ENCODE measurements at regions not wholly inside any gene's neighbourhood (a gene's known extent, or its start where the extent isn't known, plus 50 kb on each side); places are given as distances from the start of the nearest gene placed in this dataset.

DNA sequence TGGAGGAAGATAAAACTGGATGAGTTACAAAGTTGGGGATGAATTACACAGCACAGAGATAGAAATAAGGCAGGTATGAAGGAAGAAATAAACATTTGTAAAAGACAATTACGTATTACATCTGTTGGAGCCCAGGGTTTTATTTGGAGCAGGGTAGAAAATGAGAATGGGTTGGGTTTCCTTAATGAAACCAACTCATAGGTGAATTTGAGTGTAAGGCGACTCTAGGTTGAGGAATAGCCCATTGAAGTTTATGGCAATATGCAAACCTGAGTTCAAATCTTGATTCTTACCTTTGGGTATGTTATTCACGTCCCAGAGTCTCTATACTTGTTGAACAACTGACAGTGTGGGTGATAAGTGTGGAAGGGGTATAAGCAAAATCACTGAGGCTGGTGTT lies 422.3 kb upstream of the WWC1 start:
- Histone ChIP-seq H3K4me1 (ENCODE audit: control insufficient read depth, insufficient read depth, low read length) (no peaks in the 10 kb centered on the region), H3K36me3 (ENCODE audit: control insufficient read depth, insufficient read depth, low read length) (no peaks in the 10 kb centered on the region), H3K27ac (ENCODE audit: low read depth, low read length) (no peak overlapping the region), H3K4me3 (ENCODE audit: low read length) (no peak overlapping the region), H3K9ac (ENCODE audit: low read length) (no peak overlapping the region), H3K27me3 (ENCODE audit: control insufficient read depth, insufficient read depth, low read length) (no peaks in the 10 kb centered on the region)

GRCh38 chr5:167870055-167870454 lies 421.4 kb upstream of the WWC1 start:
- Histone ChIP-seq H3K4me3 (ENCODE audit: low read length) (no peak overlapping the region), H3K27ac (ENCODE audit: low read depth, low read length) (no peak overlapping the region), H3K4me1 (ENCODE audit: control insufficient read depth, insufficient read depth, low read length) (no peaks in the 10 kb centered on the region), H3K27me3 (ENCODE audit: control insufficient read depth, insufficient read depth, low read length) (no peaks in the 10 kb centered on the region), H3K9ac (ENCODE audit: low read length) (no peak overlapping the region), H3K36me3 (ENCODE audit: control insufficient read depth, insufficient read depth, low read length) (no peaks in the 10 kb centered on the region)

DNA sequence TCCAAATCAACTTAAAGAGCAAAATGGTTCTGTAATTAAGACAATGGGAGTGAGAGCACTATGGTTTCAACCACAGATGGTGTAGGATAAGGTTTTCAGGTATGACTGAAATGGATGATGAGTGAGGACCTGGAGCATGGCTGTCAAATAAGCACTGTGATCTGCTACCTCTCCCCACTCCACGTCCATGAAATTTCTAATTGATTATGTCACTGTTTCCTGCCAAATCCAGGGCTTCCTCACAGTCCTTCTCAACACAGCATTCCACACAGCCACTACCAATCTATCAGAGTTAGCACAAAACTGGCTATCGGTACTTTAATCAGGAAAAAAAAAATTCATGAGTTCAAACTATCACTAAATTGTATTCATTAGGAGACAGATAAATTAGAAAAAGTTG lies 420.4 kb upstream of the WWC1 start:
- no peaks in the 10 kb centered on the region for H3K36me3 ChIP-seq (ENCODE audit: control insufficient read depth, insufficient read depth, low read length)
- H3K4me1 ChIP-seq (ENCODE audit: control insufficient read depth, insufficient read depth, low read length): no peaks in the 10 kb centered on the region

GRCh38 chr5:167872791-167873190 lies 418.7 kb upstream of the WWC1 start:
- no peak overlapping the region for H3K27ac ChIP-seq (ENCODE audit: low read depth, low read length)
- H3K27me3 ChIP-seq (ENCODE audit: control insufficient read depth, insufficient read depth, low read length): no peaks in the 10 kb centered on the region
- no peak overlapping the region for H3K9ac ChIP-seq (ENCODE audit: low read length)
- H3K36me3 ChIP-seq (ENCODE audit: control insufficient read depth, insufficient read depth, low read length): no peaks in the 10 kb centered on the region
- no peak overlapping the region for H3K4me3 ChIP-seq (ENCODE audit: low read length)
- H3K4me1 ChIP-seq (ENCODE audit: control insufficient read depth, insufficient read depth, low read length): no peaks in the 10 kb centered on the region

More for the DNA sequence above, 420.4 kb upstream of the WWC1 start:
- Histone ChIP-seq H3K27ac (ENCODE audit: low read depth, low read length) (no peak overlapping the region), H3K9ac (ENCODE audit: low read length) (no peak overlapping the region), H3K27me3 (ENCODE audit: control insufficient read depth, insufficient read depth, low read length) (no peaks in the 10 kb centered on the region), H3K4me3 (ENCODE audit: low read length) (no peak overlapping the region)

DNA sequence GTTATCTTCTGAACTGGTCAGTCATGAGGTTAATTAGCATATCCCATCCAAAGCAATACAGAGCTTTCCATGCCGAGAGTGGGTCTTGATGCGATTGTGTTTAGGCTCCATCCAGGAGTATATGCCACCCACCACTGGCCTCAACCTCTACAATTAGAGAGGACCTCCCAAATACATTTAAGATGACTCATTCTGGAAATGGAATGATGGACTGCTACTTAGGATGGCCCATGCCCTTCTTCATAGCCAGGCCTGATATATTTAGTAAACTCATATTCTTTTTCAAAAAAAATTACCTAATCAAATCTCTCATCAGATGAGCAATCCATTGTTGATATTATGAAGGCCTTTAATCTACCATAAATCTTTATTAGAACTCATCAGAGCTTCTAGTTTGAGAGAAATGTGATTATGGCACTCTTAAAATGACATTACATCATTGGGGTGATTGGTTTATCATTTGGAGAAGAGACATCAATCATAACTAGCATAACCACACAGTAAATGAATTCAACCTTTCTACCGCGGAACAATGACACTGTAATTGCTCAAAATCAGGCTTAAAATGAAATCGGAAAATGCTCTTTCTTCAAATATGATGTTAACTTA lies 414.2 kb upstream of the WWC1 start:
- Histone ChIP-seq H3K9ac (ENCODE audit: low read length) (no peak overlapping the region), H3K4me1 (ENCODE audit: control insufficient read depth, insufficient read depth, low read length) (no peaks in the 10 kb centered on the region), H3K27ac (ENCODE audit: low read depth, low read length) (no peak overlapping the region), H3K36me3 (ENCODE audit: control insufficient read depth, insufficient read depth, low read length) (no peaks in the 10 kb centered on the region), H3K27me3 (ENCODE audit: control insufficient read depth, insufficient read depth, low read length) (no peaks in the 10 kb centered on the region), H3K4me3 (ENCODE audit: low read length) (no peak overlapping the region)

DNA sequence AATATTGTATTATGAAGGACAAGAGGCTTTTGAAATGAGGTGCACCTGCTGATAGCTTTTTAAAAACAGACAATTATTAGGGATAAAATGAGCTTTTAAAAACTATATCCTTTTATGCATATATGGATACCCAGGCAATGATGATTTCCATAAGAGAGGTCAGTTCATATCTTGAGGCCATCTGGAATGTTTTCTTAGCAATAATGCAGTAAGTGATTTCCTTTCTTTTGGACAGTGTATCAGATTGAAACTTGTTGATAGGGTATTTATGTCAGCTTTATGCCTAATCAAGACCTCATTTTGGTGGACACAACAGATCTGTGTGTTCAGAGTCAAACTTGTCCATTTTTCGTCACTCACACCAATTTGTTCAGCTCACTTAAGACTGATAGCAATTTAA lies 413.5 kb upstream of the WWC1 start:
- H3K9ac ChIP-seq (ENCODE audit: low read length): no peak overlapping the region
- no peak overlapping the region for H3K4me3 ChIP-seq (ENCODE audit: low read length)
- H3K27ac ChIP-seq (ENCODE audit: low read depth, low read length): no peak overlapping the region
- H3K36me3 ChIP-seq (ENCODE audit: control insufficient read depth, insufficient read depth, low read length): no peaks in the 10 kb centered on the region
- no peaks in the 10 kb centered on the region for H3K27me3 ChIP-seq (ENCODE audit: control insufficient read depth, insufficient read depth, low read length)
- no peaks in the 10 kb centered on the region for H3K4me1 ChIP-seq (ENCODE audit: control insufficient read depth, insufficient read depth, low read length)

DNA sequence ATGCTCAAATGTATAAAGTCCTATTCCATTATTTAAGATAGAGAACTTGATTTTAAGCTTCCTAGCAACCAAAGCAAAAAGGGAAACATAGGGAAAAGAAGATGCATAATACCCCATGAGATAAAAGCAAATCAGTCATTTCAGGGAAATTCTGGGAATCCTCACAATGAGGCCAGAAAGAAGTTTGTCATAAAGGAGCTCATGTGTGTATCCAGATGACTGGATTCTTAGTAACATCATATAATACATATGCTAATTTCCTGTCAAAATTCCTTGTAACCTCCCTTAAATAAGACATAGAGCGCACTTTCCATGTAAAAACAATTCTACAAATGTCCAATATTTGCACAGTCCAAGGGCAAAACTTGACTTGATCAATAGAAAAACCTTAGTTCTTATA lies 411.0 kb upstream of the WWC1 start:
- Histone ChIP-seq H3K36me3 (ENCODE audit: control insufficient read depth, insufficient read depth, low read length) (no peaks in the 10 kb centered on the region), H3K27ac (ENCODE audit: low read depth, low read length) (no peak overlapping the region), H3K27me3 (ENCODE audit: control insufficient read depth, insufficient read depth, low read length) (no peaks in the 10 kb centered on the region), H3K9ac (ENCODE audit: low read length) (no peak overlapping the region), H3K4me1 (ENCODE audit: control insufficient read depth, insufficient read depth, low read length) (no peaks in the 10 kb centered on the region), H3K4me3 (ENCODE audit: low read length) (no peak overlapping the region)

GRCh38 chr5:167881041-167881440 lies 410.4 kb upstream of the WWC1 start:
- H3K9ac ChIP-seq (ENCODE audit: low read length): no peak overlapping the region
- H3K36me3 ChIP-seq (ENCODE audit: control insufficient read depth, insufficient read depth, low read length): no peaks in the 10 kb centered on the region
- H3K27ac ChIP-seq (ENCODE audit: low read depth, low read length): no peak overlapping the region
- no peaks in the 10 kb centered on the region for H3K27me3 ChIP-seq (ENCODE audit: control insufficient read depth, insufficient read depth, low read length)
- no peaks in the 10 kb centered on the region for H3K4me1 ChIP-seq (ENCODE audit: control insufficient read depth, insufficient read depth, low read length)
- H3K4me3 ChIP-seq (ENCODE audit: low read length): no peak overlapping the region

DNA sequence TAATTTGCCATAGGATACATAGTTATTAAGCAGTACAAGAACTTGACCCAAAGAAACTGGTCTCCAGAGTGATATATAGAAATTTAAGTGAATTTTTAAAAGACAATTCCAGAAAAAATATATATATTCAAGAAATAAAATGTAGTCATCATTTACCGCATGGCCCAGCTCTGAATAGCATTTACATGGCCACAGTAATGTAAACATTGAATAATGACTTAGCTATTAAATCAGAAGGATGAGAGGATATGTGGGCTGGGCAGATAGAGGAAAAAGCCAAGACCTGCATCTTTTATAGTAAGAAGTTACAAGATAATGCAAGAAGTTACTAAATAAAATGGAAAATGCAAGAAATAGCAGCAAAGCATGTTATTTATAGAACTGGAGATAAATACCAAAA lies 405.2 kb upstream of the WWC1 start:
- Histone ChIP-seq H3K4me1 (ENCODE audit: control insufficient read depth, insufficient read depth, low read length) (no peaks in the 10 kb centered on the region), H3K27me3 (ENCODE audit: control insufficient read depth, insufficient read depth, low read length) (no peaks in the 10 kb centered on the region), H3K9ac (ENCODE audit: low read length) (no peak overlapping the region), H3K36me3 (ENCODE audit: control insufficient read depth, insufficient read depth, low read length) (no peaks in the 10 kb centered on the region), H3K27ac (ENCODE audit: low read depth, low read length) (no peak overlapping the region), H3K4me3 (ENCODE audit: low read length) (no peak overlapping the region)

DNA sequence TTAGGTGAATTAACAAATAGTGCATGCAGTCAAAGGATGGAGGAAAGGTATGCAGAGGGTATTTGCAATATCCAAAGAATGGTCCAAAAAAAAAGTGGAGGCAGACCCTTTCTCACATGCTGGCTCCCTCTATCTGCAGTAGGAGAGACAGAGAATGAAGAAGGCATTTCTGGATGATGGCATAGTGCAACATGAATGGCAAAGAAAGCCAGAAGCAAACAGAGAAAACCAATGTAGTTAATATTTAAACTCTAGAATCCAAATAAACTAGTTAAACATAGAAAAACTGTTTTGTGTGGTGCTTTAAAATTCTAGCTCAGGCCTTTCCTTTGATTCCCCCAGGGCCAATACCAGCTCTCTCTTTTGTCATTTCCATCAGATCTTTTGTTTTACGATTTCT lies 403.1 kb upstream of the WWC1 start:
- no peaks in the 10 kb centered on the region for H3K27me3 ChIP-seq (ENCODE audit: control insufficient read depth, insufficient read depth, low read length)
- no peak overlapping the region for H3K9ac ChIP-seq (ENCODE audit: low read length)
- H3K27ac ChIP-seq (ENCODE audit: low read depth, low read length): no peak overlapping the region
- H3K4me1 ChIP-seq (ENCODE audit: control insufficient read depth, insufficient read depth, low read length): no peaks in the 10 kb centered on the region
- H3K36me3 ChIP-seq (ENCODE audit: control insufficient read depth, insufficient read depth, low read length): no peaks in the 10 kb centered on the region
- H3K4me3 ChIP-seq (ENCODE audit: low read length): no peak overlapping the region

DNA sequence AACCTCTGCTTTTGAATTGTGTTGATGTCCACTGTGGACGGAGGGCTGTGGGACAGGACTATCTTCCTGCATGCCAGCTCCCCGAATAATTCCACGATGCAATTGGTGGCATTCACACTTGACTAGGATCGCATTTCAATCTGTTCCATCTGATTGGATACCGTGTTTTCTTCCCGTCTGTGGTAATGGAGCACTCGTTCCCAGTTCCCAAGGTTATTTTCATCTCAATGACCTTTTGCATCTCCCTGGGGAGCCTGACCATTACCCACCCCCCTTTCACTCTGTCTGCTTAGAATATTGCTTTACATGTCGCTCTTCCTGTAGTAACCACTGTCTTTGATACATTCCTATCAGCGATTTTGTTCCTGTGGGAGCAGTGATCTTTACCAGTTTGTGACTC lies 402.2 kb upstream of the WWC1 start:
- Histone ChIP-seq H3K36me3 (ENCODE audit: control insufficient read depth, insufficient read depth, low read length) (no peaks in the 10 kb centered on the region), H3K4me3 (ENCODE audit: low read length) (no peak overlapping the region), H3K4me1 (ENCODE audit: control insufficient read depth, insufficient read depth, low read length) (no peaks in the 10 kb centered on the region), H3K9ac (ENCODE audit: low read length) (no peak overlapping the region), H3K27ac (ENCODE audit: low read depth, low read length) (no peak overlapping the region), H3K27me3 (ENCODE audit: control insufficient read depth, insufficient read depth, low read length) (no peaks in the 10 kb centered on the region)

DNA sequence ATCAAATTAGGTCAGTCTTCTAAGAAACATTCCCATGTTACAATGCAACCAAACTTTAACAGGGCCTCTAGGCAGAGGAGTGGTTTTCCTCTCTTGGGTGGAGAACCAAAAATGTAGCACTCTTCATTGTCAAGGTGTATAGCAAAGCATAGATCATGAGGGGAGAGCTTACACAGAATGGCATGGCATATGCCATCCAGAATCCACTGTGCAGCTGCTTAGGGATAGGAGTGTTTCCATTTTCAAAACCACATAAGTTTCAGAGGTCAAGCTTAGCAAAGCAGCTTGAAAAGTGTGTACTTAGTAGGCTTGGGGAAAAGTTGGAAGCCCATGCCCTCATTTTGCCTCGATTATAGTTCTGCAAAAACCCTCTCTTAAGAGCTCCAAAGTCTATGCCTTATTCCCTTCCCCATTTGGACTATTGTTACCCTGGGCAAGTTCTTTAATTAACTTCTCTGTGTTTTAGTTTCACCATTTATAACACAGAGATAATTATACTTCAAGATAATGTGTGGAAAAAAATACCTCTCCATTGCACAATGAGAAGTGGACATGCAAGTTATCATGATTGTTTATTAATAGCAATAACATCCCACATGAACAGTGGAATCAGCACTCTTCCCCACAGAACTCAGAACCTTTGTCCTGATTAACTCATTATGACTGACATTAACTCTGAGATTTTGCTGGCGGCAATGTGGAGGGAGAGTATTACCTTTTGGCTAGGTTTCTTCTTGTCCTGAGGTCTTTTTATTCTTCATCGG lies 398.9 kb upstream of the WWC1 start:
- no peak overlapping the region for H3K27ac ChIP-seq (ENCODE audit: low read depth, low read length)
- no peak overlapping the region for H3K4me3 ChIP-seq (ENCODE audit: low read length)

GRCh38 chr5:167893271-167893670 lies 398.2 kb upstream of the WWC1 start:
- H3K27ac ChIP-seq (ENCODE audit: low read depth, low read length): no peak overlapping the region
- H3K9ac ChIP-seq (ENCODE audit: low read length): no peak overlapping the region
- no peaks in the 10 kb centered on the region for H3K36me3 ChIP-seq (ENCODE audit: control insufficient read depth, insufficient read depth, low read length)
- H3K4me1 ChIP-seq (ENCODE audit: control insufficient read depth, insufficient read depth, low read length): no peaks in the 10 kb centered on the region
- H3K4me3 ChIP-seq (ENCODE audit: low read length): no peak overlapping the region
- no peaks in the 10 kb centered on the region for H3K27me3 ChIP-seq (ENCODE audit: control insufficient read depth, insufficient read depth, low read length)

More for the DNA sequence above, 398.9 kb upstream of the WWC1 start:
- Histone ChIP-seq H3K9ac (ENCODE audit: low read length) (no peak overlapping the region), H3K36me3 (ENCODE audit: control insufficient read depth, insufficient read depth, low read length) (no peaks in the 10 kb centered on the region), H3K27me3 (ENCODE audit: control insufficient read depth, insufficient read depth, low read length) (no peaks in the 10 kb centered on the region), H3K4me1 (ENCODE audit: control insufficient read depth, insufficient read depth, low read length) (no peaks in the 10 kb centered on the region)

All from rectal smooth muscle tissue (tissue), 1 donor.